Type B pancreatic cell (in vitro differentiated cells): ENCODE measurements at regions not wholly inside any gene's neighbourhood (a gene's known extent, or its start where the extent isn't known, plus 50 kb on each side); places are given as distances from the start of the nearest gene placed in this dataset.

Experiments
- DNase-seq: peaks from one replicate; pipeline ENCODE4 v3.0.0; 2021; ENCODE audit warnings: mixed read lengths; ENCODE audit not compliant: unreplicated experiment; ENCODE audit errors: extremely low spot score
- H3K27ac Mint-ChIP-seq: 2 replicates; pipeline ENCODE4 v1.8.0; 2021; ENCODE audit warnings: mild to moderate bottlenecking, mixed read lengths
- H3K27me3 Mint-ChIP-seq: 2 replicates; pipeline ENCODE4 v1.8.0; 2021; ENCODE audit warnings: mixed read lengths
- H3K36me3 Mint-ChIP-seq: 2 replicates; pipeline ENCODE4 v1.8.0; 2021; ENCODE audit warnings: mixed read lengths
- H3K4me1 Mint-ChIP-seq: one replicate; pipeline ENCODE4 v1.8.0; 2021; ENCODE audit warnings: mixed read lengths; ENCODE audit not compliant: unreplicated experiment
- H3K4me3 Mint-ChIP-seq: 2 replicates; pipeline ENCODE4 v1.8.0; 2021; ENCODE audit warnings: mild to moderate bottlenecking, mixed read lengths
- H3K9me3 Mint-ChIP-seq: 2 replicates; pipeline ENCODE4 v1.8.0; 2021; ENCODE audit warnings: mixed read lengths
- CTCF ChIP-seq: fragments of 200-600 bp; sonication (generic); conservative IDR thresholded peaks from 2 replicates; pipeline ENCODE4 v1.5.0; 2021; ENCODE audit warnings: antibody characterized with exemption, mild to moderate bottlenecking

- H3K4me3 Mint-ChIP-seq: no peak overlapping the region
- no peak for DNase-seq
- H3K27me3 Mint-ChIP-seq: no peaks in the 10 kb centered on the region
- no peaks in the 10 kb centered on the region for H3K4me1 Mint-ChIP-seq
- TF ChIP-seq CTCF: peak; percentile 68
- no peaks in the 10 kb centered on the region for H3K9me3 Mint-ChIP-seq
- no peak overlapping the region for H3K27ac Mint-ChIP-seq
- H3K36me3 Mint-ChIP-seq: no peaks in the 10 kb centered on the region
Measured at GRCh38 chr4:130359542-130359941, 1263.6 kb downstream of the C4orf33 start.

GRCh38 chr4:130361616-130362015 is 1265.7 kb downstream of the C4orf33 start:
- Mint-ChIP-seq H3K36me3 (no peaks in the 10 kb centered on the region), H3K9me3 (no peaks in the 10 kb centered on the region), H3K4me3 (no peak overlapping the region), H3K27me3 (no peaks in the 10 kb centered on the region), H3K27ac (no peak overlapping the region), H3K4me1 (no peaks in the 10 kb centered on the region)
- no peak for DNase-seq
- no peak for TF ChIP-seq CTCF

GRCh38 chr4:130368668-130369067 is 1272.7 kb downstream of the C4orf33 start:
- Mint-ChIP-seq H3K27me3 (no peaks in the 10 kb centered on the region), H3K27ac (no peak overlapping the region), H3K9me3 (no peaks in the 10 kb centered on the region), H3K36me3 (no peaks in the 10 kb centered on the region), H3K4me3 (no peak overlapping the region), H3K4me1 (no peaks in the 10 kb centered on the region)
- DNase-seq: no peak
- TF ChIP-seq CTCF: no peak

GRCh38 chr4:130393231-130393630 is 1297.3 kb downstream of the C4orf33 start:
- H3K27ac Mint-ChIP-seq: no peak overlapping the region

GRCh38 chr4:130393642-130394041 is 1297.7 kb downstream of the C4orf33 start:
- no peaks in the 10 kb centered on the region for H3K9me3 Mint-ChIP-seq

More at GRCh38 chr4:130393231-130393630, 1297.3 kb downstream of the C4orf33 start:
- Mint-ChIP-seq H3K36me3 (no peaks in the 10 kb centered on the region), H3K4me1 (no peaks in the 10 kb centered on the region), H3K4me3 (no peak overlapping the region), H3K27me3 (no peaks in the 10 kb centered on the region), H3K9me3 (no peaks in the 10 kb centered on the region)
- DNase-seq: no peak
- TF ChIP-seq CTCF: no peak

More at GRCh38 chr4:130393642-130394041, 1297.7 kb downstream of the C4orf33 start:
- H3K4me3 Mint-ChIP-seq: no peak overlapping the region
- DNase-seq: no peak
- no peaks in the 10 kb centered on the region for H3K36me3 Mint-ChIP-seq
- no peaks in the 10 kb centered on the region for H3K27me3 Mint-ChIP-seq
- TF ChIP-seq CTCF: no peak
- H3K27ac Mint-ChIP-seq: no peak overlapping the region
- no peaks in the 10 kb centered on the region for H3K4me1 Mint-ChIP-seq
